Hepatocyte (in vitro differentiated cells): ENCODE measurements at regions not wholly inside any gene's neighbourhood (a gene's known extent, or its start where the extent isn't known, plus 50 kb on each side); places are given as distances from the start of the nearest gene placed in this dataset.

Experiments
- EZH2 ChIP-seq: fragments of 200-600 bp; sonication (generic); IDR thresholded peaks from 2 replicates; pipeline ENCODE4 v1.6.1; 2016; ENCODE audit warnings: antibody characterized with exemption, mild to moderate bottlenecking, borderline replicate concordance
- EZH2phosphoT487 ChIP-seq: fragments of 200-600 bp; sonication (generic); IDR thresholded peaks from one replicate; pipeline ENCODE4 v1.6.1; 2018; ENCODE audit warnings: antibody characterized with exemption, mild to moderate bottlenecking, low read depth, moderate library complexity; ENCODE audit not compliant: unreplicated experiment, severe bottlenecking
- TF ChIP-seq, protein P1 (sequence below): fragments of 200-600 bp; sonication (generic); IDR thresholded peaks from 2 replicates; pipeline ENCODE4 v1.5.1; 2016; ENCODE audit warnings: antibody characterized with exemption, mild to moderate bottlenecking; ENCODE audit not compliant: poor library complexity

DNA sequence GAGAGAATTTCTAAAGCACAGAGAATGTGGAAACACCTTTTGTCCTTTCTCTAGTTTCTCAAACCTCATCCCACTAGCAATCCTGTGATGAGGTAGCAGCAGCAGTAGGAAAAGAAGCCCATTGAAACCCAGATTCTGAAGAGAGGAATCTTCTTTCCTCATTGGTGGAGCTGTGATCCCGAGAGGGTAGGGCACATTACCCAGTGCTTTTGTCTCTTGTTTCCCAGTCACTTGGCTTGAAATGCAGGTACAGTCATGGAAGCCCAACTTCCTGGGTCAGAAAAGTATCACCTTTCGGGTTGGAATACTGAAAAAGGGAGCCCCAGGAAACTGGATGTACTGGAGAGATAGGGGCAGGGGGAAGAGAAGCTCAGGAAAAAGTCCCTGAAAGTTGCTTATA is 417.4 kb downstream of the TBC1D32 start:
- TF ChIP-seq EZH2 (no peak), EZH2phosphoT487 (no peak)
- TF ChIP-seq, protein P1, sequence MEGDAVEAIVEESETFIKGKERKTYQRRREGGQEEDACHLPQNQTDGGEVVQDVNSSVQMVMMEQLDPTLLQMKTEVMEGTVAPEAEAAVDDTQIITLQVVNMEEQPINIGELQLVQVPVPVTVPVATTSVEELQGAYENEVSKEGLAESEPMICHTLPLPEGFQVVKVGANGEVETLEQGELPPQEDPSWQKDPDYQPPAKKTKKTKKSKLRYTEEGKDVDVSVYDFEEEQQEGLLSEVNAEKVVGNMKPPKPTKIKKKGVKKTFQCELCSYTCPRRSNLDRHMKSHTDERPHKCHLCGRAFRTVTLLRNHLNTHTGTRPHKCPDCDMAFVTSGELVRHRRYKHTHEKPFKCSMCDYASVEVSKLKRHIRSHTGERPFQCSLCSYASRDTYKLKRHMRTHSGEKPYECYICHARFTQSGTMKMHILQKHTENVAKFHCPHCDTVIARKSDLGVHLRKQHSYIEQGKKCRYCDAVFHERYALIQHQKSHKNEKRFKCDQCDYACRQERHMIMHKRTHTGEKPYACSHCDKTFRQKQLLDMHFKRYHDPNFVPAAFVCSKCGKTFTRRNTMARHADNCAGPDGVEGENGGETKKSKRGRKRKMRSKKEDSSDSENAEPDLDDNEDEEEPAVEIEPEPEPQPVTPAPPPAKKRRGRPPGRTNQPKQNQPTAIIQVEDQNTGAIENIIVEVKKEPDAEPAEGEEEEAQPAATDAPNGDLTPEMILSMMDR, result no peak
